Retina (tissue), 1 donor: ENCODE measurements at regions not wholly inside any gene's neighbourhood (a gene's known extent, or its start where the extent isn't known, plus 50 kb on each side); places are given as distances from the start of the nearest gene placed in this dataset.

Experiments
- DNase-seq: peaks from one replicate; pipeline ENCODE4 v3.0.0-alpha.2; 2016

GRCh38 chr20:22922987-22923386 is 112.1 kb upstream of the SSTR4 start:
- no peak for DNase-seq

- no peak for DNase-seq
These were observed 110.9 kb upstream of the SSTR4 start for GRCh38 chr20:22924046-22924737.

GRCh38 chr20:22924949-22925612 is 110.0 kb upstream of the SSTR4 start:
- no peak for DNase-seq

DNA sequence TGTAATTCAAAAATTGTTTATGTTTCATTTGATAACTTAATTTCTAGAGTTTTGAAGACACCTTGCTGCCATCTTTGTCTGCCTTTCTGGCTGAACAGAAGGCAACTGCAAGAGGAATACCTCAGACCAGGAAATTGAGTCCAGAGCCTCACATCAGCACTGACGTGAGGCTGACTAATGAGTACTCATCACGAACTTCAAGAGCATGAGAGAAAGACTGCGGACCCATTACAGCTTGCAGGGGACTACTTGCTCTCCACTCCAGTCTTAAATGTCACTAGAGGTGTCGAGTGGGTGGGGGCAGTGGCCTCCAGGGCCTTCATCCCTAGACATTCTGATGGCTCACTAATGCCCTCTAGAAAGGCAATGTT is 109.5 kb upstream of the SSTR4 start:
- DNase-seq = no peak

DNA sequence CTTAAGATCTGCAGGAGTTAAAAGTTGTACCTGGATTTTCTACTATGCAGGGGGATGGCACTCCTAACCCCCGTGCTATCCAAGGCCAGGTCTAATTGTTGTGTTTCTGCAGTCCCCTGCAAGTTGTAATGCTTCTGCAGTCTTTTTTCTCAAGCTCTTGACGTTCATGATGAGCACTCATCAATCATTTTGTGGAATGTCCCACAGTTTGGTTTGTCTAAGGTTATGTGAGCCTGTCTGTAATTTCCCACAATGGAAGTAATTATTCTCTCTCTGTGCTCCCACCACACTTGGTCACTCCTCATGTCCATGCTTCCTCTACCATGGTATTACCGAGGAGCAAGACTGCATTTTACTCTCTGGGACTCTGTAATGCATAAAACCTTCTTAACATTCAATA is 107.6 kb upstream of the SSTR4 start:
- DNase-seq = no peak

- peak; percentile 20 for DNase-seq
These were observed 106.4 kb upstream of the SSTR4 start for GRCh38 chr20:22928679-22929078.

DNA sequence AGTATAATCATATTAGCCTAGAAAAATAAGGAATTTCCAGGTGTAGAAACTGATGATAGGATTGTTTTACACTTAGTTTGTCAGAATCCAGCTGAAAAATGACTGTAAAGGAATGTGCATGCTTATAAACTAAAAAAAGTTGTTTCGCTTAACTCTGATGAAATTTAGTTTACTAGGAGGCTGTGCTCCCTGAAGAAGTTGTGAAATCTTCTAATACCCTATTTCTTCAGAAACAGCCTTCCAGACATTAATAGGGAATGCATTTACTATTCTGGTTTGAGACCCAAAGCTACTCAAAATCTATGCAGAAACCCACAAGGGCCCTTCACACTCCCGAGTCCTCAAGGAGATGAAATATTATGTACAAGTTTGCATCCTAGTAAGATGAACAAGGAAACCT is 105.5 kb upstream of the SSTR4 start:
- no peak for DNase-seq

- no peak for DNase-seq
These were observed 103.2 kb upstream of the SSTR4 start for GRCh38 chr20:22931653-22932608.

GRCh38 chr20:22939181-22939580 is 95.9 kb upstream of the SSTR4 start:
- DNase-seq = no peak

DNA sequence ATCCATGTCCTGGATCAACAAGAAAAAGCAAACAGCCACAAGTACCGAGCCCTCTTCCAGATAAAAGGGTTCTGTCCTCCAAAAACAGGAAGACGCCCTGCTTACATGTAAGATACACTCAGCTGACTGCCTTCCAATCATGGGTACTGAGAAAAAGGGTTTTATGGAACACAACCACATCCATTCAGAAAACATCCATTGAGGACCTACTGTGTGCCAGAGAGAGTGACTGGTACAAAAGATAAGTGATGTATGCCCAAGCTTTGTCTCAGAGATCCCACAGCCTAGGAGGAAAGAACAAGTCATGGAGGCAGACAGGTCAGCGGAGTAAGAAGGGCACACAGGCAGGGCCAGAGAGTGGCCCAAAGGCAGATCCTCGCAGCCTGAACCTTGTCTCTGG is 94.8 kb upstream of the SSTR4 start:
- DNase-seq = no peak

DNA sequence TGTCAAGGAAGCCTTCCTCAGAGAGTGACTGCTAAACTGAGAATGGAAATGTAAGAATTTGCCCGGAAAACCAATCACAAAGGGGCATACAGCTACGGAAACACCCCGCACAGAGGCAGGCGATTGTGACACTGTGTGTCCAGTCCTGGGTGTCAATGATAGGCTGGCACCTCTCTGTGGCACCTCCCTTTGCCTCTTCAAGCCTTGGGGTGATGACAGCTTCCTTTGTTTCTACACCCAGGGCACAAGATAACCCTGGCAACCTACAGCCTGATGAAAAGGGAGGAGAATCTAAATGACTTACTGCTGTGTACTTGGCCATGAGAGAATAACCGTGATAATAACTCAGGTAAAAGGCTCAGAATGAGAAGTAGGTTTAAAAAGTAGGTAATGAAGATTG is 93.6 kb upstream of the SSTR4 start:
- no peak for DNase-seq

DNA sequence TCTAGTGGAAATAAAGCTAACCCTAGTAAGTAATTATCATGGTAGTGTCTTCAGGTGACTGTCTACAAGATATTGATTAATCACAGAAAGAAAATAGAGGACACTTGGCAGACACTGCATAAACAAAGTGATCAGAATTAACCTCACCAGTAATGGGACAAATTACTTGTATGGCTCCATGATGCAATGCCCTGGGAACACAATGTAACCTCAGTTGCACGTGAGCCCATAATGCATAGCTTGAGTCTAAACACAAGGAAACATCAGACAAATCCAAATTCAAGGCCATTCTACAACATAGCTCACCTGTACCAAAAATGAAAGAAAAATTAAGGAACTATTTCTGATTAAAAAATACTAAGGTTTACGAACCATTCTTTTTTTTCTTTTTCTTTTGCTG is 92.4 kb upstream of the SSTR4 start:
- DNase-seq = no peak

DNA sequence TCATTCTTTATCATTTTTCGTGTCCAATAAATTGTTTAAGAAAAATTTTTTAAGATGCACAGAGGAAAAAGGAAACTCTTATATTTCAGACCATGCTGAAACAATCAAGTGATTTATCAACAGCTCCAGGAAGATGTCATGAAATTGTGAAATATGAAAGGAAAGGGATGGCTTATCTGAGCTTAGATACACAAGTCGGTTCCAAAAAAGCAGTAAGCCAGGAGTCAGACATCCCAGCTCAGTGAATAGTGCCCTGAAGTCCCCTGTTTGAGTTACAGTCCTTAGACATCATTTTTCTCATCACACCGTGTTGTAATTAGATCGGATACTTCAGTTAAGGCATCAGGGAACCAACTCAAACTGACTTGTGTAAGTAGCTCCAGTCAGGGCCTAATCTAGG is 91.0 kb upstream of the SSTR4 start:
- DNase-seq = no peak

GRCh38 chr20:22944936-22945335 is 90.2 kb upstream of the SSTR4 start:
- DNase-seq = no peak

- no peak for DNase-seq
These were observed 88.5 kb upstream of the SSTR4 start for GRCh38 chr20:22946596-22946995.

DNA sequence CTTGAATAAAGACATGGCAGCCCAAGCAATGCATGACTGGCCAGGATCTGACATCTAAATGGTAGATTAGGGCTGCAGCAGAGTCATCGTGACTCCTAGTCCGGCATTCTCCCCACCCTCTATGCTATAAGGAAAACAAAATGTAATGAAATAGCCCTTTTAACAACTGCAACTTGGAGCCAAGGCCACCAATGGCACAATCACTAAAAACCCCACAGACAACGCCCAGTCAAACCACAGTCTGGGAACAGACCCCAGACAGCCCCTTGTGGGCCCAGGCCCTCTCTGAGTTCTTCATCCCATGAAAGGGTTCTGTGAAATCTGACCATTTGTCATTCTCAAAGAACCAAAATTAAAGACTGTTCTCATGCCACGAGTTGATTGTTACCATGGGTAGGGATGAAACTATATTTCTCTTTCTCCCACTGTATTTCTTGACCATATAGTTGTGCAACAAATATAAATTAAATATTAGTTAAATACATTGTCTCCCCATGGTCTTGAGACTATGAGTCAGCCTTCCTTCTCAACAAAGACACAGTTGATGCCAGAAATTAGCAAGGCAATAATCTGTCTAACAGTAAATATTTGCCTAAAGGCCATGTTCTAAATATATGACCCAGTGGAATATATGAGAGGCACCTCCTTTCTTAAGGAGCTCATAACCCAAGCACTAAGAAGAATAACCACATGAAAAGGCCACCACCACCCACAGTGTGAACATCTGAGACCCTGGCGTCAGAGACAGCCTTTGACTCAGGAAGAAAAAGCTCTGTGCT is 85.6 kb upstream of the SSTR4 start:
- DNase-seq = no peak

GRCh38 chr20:22951966-22952365 is 83.1 kb upstream of the SSTR4 start:
- DNase-seq = no peak

- no peak for DNase-seq
These were observed 80.5 kb upstream of the SSTR4 start for GRCh38 chr20:22954661-22955060.

- DNase-seq = no peak
These were observed 76.7 kb upstream of the SSTR4 start for GRCh38 chr20:22958390-22958789.

GRCh38 chr20:22962567-22963439 is 72.3 kb upstream of the SSTR4 start:
- no peak for DNase-seq

GRCh38 chr20:22963581-22963980 is 71.5 kb upstream of the SSTR4 start:
- DNase-seq = no peak
